ENCODE measurements at regions not wholly inside any gene's neighbourhood (a gene's known extent, or its start where the extent isn't known, plus 50 kb on each side); places are given as distances from the start of the nearest gene placed in this dataset.

GRCh38 chr10:64959116-64959515, 1437.9 kb downstream of the REEP3 start:
- no peak for TF ChIP-seq EZH2 (optimal IDR thresholded peaks at IDR 0.05; ENCODE audit: low read depth, low read length)
- TF ChIP-seq, protein P1, sequence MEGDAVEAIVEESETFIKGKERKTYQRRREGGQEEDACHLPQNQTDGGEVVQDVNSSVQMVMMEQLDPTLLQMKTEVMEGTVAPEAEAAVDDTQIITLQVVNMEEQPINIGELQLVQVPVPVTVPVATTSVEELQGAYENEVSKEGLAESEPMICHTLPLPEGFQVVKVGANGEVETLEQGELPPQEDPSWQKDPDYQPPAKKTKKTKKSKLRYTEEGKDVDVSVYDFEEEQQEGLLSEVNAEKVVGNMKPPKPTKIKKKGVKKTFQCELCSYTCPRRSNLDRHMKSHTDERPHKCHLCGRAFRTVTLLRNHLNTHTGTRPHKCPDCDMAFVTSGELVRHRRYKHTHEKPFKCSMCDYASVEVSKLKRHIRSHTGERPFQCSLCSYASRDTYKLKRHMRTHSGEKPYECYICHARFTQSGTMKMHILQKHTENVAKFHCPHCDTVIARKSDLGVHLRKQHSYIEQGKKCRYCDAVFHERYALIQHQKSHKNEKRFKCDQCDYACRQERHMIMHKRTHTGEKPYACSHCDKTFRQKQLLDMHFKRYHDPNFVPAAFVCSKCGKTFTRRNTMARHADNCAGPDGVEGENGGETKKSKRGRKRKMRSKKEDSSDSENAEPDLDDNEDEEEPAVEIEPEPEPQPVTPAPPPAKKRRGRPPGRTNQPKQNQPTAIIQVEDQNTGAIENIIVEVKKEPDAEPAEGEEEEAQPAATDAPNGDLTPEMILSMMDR (IDR thresholded peaks at IDR 0.05; ENCODE audit: low read length) = no peak

Data from MM.1S (cell line).